ENCODE measurements at regions not wholly inside any gene's neighbourhood (a gene's known extent, or its start where the extent isn't known, plus 50 kb on each side); places are given as distances from the start of the nearest gene placed in this dataset.

GRCh38 chr19:30158067-30158892 is 213.9 kb upstream of the ZNF536 start:
- Histone ChIP-seq H3K9me3 (no peaks in the 10 kb centered on the region), H3K4me1 (no peaks in the 10 kb centered on the region), H3K4me2 (no peak overlapping the region), H3K27ac (no peak overlapping the region), H3K4me3 (no peak overlapping the region)
- TF ChIP-seq TP53 (CRISPR knock-in tag; IDR thresholded peaks at IDR 0.05) (no peak), EHMT2 (IDR thresholded peaks at IDR 0.05; ENCODE audit: low read depth) (no peak)
- ATAC-seq (no peak), DNase-seq (ENCODE audit: low read depth in 1 of 2, low spot score in 1 of 2) (no peak), FAIRE-seq (no peak)
- 40% methylated on average over 11 of the region's 11 CpGs for WGBS (ENCODE audit: missing lambda C conversion rate)
- ChIA-PET POLR2A (no interaction called here), CTCF (no interaction called here)

GRCh38 chr19:30158893-30159245 is 213.3 kb upstream of the ZNF536 start:
- ATAC-seq (no peak), FAIRE-seq (no peak), DNase-seq (ENCODE audit: low read depth in 1 of 2, low spot score in 1 of 2) (no peak)
- no peak for TF ChIP-seq RAD21 (conservative IDR thresholded peaks at IDR 0.05 in 1 of 2, IDR thresholded peaks at IDR 0.05 in 1 of 2)
- no peak for TF ChIP-seq TP53 (CRISPR knock-in tag; IDR thresholded peaks at IDR 0.05)
- no peak for TF ChIP-seq ZC3H11A (IDR thresholded peaks at IDR 0.05)
- no peak for TF ChIP-seq PBX3 (IDR thresholded peaks at IDR 0.05)
- no peak for TF ChIP-seq FOSB (CRISPR knock-in tag; IDR thresholded peaks at IDR 0.05)
- TF ChIP-seq EHMT2 (IDR thresholded peaks at IDR 0.05; ENCODE audit: low read depth), result no peak
- TF ChIP-seq ZFP36 (IDR thresholded peaks at IDR 0.05; ENCODE audit: borderline replicate concordance, partially characterized antibody), result no peak
- no peak for TF ChIP-seq POLR2A (IDR thresholded peaks at IDR 0.05; ENCODE audit: low read length)
- no peak for TF ChIP-seq FOXS1 (CRISPR knock-in tag; IDR thresholded peaks at IDR 0.05)
- no peak for TF ChIP-seq SMC3 (IDR thresholded peaks at IDR 0.05)
- no peak for TF ChIP-seq JUNB (IDR thresholded peaks at IDR 0.05)
- no peak for TF ChIP-seq CTCF (IDR thresholded peaks at IDR 0.05)
- no peak for TF ChIP-seq NPAS2 (CRISPR knock-in tag; IDR thresholded peaks at IDR 0.05; ENCODE audit: borderline replicate concordance)
- TF ChIP-seq FOSL2 (IDR thresholded peaks at IDR 0.05), result no peak
- no peak for TF ChIP-seq FOSL2 (CRISPR knock-in tag; IDR thresholded peaks at IDR 0.05)
- TF ChIP-seq GATA3 (IDR thresholded peaks at IDR 0.05; ENCODE audit: borderline replicate concordance), result no peak
- TF ChIP-seq NR3C1 (IDR thresholded peaks at IDR 0.05), result no peak
- TF ChIP-seq HES2 (IDR thresholded peaks at IDR 0.05), result no peak
- POLR2A ChIA-PET, result no interaction called here
- 9% methylated on average over 2 of the region's 2 CpGs for WGBS (ENCODE audit: missing lambda C conversion rate)
- Histone ChIP-seq H3K27ac (no peak overlapping the region), H3K4me1 (no peaks in the 10 kb centered on the region), H3K4me3 (no peak overlapping the region), H3K4me2 (no peak overlapping the region), H3K9me3 (no peaks in the 10 kb centered on the region)
- CTCF ChIA-PET, result no interaction called here

GRCh38 chr19:30159636-30160035 is 212.5 kb upstream of the ZNF536 start:
- POLR2A ChIA-PET, result no interaction called here
- peaks cover 5% of the 10 kb centered on the region; the same call in 2 of the 3 replicates for H3K9me3 ChIP-seq
- H3K4me3 ChIP-seq, result no peak overlapping the region
- CTCF ChIA-PET, result interaction anchor here (0.6 to 1.0 kb wide), 2 partner anchors 35 to 396 kb away, joined by 3 read pairs; no protein-coding TSS in a partner anchor
- FAIRE-seq (no peak), DNase-seq (ENCODE audit: low read depth in 1 of 2, low spot score in 1 of 2) (no peak), ATAC-seq (no peak)
- no peak overlapping the region for H3K27ac ChIP-seq
- TF ChIP-seq NR3C1 (IDR thresholded peaks at IDR 0.05), result no peak
- no peak for TF ChIP-seq REST (IDR thresholded peaks at IDR 0.05)
- TF ChIP-seq NFE2L2 (conservative IDR thresholded peaks at IDR 0.05; ENCODE audit: low read length), result no peak
- TF ChIP-seq POLR2AphosphoS2 (conservative IDR thresholded peaks at IDR 0.05; ENCODE audit: low read length), result no peak
- no peak for TF ChIP-seq GATA3 (IDR thresholded peaks at IDR 0.05; ENCODE audit: borderline replicate concordance)
- TF ChIP-seq RARB (CRISPR knock-in tag; IDR thresholded peaks at IDR 0.05), result no peak
- no peak for TF ChIP-seq CTCF (IDR thresholded peaks at IDR 0.05)
- TF ChIP-seq MYC (IDR thresholded peaks at IDR 0.05; ENCODE audit: borderline replicate concordance, low read length), result no peak
- 0% methylated on average over 1 of the region's 1 CpG for WGBS (ENCODE audit: missing lambda C conversion rate)
- no peak overlapping the region for H3K4me2 ChIP-seq
- H3K4me1 ChIP-seq, result no peaks in the 10 kb centered on the region

All from A549 (cell line).